ENCODE measurements at regions not wholly inside any gene's neighbourhood (a gene's known extent, or its start where the extent isn't known, plus 50 kb on each side); places are given as distances from the start of the nearest gene placed in this dataset.

DNA sequence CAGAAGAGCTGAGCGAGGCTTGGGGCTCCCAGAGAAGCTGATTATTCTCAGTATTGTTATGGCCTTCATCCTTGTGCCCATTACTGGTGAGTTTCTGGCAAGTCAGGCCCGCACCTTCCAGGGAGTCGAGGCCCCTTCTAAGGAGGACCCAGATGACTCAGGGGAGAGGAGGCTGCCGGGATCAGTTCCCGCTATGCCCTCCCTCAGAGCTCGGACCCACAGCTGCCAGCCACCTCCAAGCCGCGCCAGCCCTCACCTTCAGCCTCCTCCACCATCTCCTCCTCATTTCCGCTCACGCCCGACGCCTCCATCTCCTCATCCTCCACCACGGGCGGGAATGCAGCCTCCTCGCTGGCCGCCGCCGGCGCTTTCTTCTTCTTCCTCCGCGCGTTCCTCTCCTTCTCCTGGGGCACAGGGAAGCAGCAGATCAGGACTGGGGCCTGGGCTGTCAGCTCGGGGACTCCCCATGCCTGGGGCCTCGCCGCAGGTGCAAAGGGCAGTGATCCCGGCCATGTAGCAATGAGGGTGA is 83.2 kb downstream of the RFLNA start:
- TF ChIP-seq, protein P1, sequence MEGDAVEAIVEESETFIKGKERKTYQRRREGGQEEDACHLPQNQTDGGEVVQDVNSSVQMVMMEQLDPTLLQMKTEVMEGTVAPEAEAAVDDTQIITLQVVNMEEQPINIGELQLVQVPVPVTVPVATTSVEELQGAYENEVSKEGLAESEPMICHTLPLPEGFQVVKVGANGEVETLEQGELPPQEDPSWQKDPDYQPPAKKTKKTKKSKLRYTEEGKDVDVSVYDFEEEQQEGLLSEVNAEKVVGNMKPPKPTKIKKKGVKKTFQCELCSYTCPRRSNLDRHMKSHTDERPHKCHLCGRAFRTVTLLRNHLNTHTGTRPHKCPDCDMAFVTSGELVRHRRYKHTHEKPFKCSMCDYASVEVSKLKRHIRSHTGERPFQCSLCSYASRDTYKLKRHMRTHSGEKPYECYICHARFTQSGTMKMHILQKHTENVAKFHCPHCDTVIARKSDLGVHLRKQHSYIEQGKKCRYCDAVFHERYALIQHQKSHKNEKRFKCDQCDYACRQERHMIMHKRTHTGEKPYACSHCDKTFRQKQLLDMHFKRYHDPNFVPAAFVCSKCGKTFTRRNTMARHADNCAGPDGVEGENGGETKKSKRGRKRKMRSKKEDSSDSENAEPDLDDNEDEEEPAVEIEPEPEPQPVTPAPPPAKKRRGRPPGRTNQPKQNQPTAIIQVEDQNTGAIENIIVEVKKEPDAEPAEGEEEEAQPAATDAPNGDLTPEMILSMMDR (IDR thresholded peaks at IDR 0.05) = no peak
- no peak for TF ChIP-seq POLR2A (IDR thresholded peaks at IDR 0.05)
